ENCODE measurements at regions not wholly inside any gene's neighbourhood (a gene's known extent, or its start where the extent isn't known, plus 50 kb on each side); places are given as distances from the start of the nearest gene placed in this dataset.

GRCh38 chr11:80930038-80930437 is 1489.2 kb upstream of the TENM4 start:
- TF ChIP-seq SIRT6 (IDR thresholded peaks at IDR 0.05; ENCODE audit: low read length), result no peak
- TF ChIP-seq SIN3A (conservative IDR thresholded peaks at IDR 0.05 in 1 of 2, IDR thresholded peaks at IDR 0.05 in 1 of 2; ENCODE audit: low read depth in 1 of 2, low read length in 2 of 2), result no peak
- TF ChIP-seq RXRA (IDR thresholded peaks at IDR 0.05; ENCODE audit: insufficient read depth, low read depth, low read length), result no peak
- no peak for TF ChIP-seq CTCF (IDR thresholded peaks at IDR 0.05; ENCODE audit: control extremely low read depth in 1 of 3, insufficient read depth in 1 of 3, low read depth in 1 of 3, low read length in 3 of 3)
- no peak for TF ChIP-seq POLR2A (IDR thresholded peaks at IDR 0.05; ENCODE audit: control extremely low read depth in 1 of 2, low read depth in 2 of 2, low read length in 2 of 2)
- TF ChIP-seq ATF3 (IDR thresholded peaks at IDR 0.05; ENCODE audit: insufficient read depth, low read depth, low read length), result no peak
- no peak for TF ChIP-seq NANOG (IDR thresholded peaks at IDR 0.05; ENCODE audit: insufficient read depth, low read depth, low read length, poor library complexity, severe bottlenecking)
- TF ChIP-seq TAF1 (IDR thresholded peaks at IDR 0.05; ENCODE audit: low read depth, low read length), result no peak

Data from H1 (cell line).